ENCODE measurements at regions not wholly inside any gene's neighbourhood (a gene's known extent, or its start where the extent isn't known, plus 50 kb on each side); places are given as distances from the start of the nearest gene placed in this dataset.

DNA sequence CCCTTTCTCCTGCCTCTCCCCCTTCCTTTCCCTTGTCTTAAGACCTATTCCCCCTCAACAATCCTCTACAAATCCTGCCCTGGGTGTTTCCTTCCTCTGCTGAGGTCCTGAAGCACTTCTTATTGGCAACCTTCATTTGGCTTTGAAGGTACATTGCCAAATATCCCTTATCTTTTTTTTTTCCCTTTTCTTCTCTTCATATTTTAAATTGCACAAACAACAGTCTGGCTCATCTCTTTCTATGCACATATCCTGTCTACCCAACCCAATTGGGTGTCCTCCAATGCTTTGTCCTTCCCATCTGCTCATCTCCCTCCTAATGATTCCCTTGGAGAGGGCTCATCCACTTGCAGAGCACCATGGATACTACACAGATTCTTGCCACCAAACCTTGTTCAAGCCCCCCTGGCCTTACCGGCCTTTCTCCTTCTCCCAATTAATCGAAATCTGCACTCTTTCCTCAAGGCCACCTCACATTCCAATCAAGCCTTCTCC is 537.9 kb upstream of the JARID2 start:
- DNase-seq (ENCODE audit: low read depth in 2 of 2): no peak
- no peak overlapping the region for H3K4me3 ChIP-seq (replicated peaks in 1 of 2; ENCODE audit: low read depth in 2 of 2, low read length in 2 of 2)
- TF ChIP-seq, protein P1, sequence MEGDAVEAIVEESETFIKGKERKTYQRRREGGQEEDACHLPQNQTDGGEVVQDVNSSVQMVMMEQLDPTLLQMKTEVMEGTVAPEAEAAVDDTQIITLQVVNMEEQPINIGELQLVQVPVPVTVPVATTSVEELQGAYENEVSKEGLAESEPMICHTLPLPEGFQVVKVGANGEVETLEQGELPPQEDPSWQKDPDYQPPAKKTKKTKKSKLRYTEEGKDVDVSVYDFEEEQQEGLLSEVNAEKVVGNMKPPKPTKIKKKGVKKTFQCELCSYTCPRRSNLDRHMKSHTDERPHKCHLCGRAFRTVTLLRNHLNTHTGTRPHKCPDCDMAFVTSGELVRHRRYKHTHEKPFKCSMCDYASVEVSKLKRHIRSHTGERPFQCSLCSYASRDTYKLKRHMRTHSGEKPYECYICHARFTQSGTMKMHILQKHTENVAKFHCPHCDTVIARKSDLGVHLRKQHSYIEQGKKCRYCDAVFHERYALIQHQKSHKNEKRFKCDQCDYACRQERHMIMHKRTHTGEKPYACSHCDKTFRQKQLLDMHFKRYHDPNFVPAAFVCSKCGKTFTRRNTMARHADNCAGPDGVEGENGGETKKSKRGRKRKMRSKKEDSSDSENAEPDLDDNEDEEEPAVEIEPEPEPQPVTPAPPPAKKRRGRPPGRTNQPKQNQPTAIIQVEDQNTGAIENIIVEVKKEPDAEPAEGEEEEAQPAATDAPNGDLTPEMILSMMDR (IDR thresholded peaks at IDR 0.05; ENCODE audit: low read depth, low read length): no peak

DNA sequence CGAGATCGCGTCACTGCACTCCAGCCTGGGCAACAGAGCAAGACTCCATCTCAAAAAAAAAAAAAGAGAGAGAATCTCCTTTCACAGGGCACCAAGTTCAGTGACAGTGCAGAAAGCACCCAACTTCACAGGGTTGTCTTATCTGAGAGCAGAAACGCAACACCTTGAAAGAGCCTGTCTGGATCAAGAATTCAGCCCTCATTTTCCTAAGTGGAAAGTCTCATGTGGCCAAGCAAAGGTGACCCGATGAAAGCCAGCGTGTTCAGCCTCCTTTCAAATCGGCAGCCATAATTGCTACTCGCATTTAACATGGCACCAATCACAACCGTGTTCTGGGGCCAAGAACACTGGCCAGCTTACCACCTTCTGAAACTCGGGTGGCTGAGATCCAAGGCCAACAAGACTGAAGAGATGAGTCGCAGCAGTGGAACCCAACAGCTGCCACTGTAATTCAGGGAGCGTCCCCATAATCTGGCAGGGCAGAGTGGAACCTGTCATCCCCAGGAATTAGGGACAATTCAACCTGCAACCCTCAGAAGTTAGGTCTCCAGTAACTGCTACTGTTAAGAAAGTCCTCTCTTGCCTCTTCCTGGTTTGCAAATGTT is 536.7 kb upstream of the JARID2 start:
- H3K4me3 ChIP-seq (replicated peaks in 1 of 2; ENCODE audit: low read depth in 2 of 2, low read length in 2 of 2): no peak overlapping the region
- TF ChIP-seq, protein P1 (IDR thresholded peaks at IDR 0.05; ENCODE audit: low read depth, low read length): no peak
- DNase-seq (ENCODE audit: low read depth in 2 of 2): peak in 1 of 2 donors; percentile 49

DNA sequence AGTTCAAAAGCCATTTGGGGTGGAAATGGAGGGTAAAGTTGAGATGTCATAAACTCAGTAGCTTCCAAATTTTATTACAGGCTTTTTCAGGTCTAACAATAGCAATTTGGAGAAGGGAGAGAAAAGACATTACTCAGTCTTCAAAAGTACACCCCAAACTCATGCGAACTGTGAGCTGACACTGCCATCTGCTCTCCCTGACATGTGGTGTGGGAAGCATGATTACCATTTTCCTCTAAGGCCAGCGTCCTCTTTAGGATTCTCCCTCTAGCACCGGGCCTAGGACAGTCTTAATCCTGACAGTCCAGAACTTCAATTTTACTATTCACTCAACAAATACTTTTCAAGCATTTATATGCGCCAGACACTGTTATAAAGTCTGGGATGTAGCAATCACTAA is 536.0 kb upstream of the JARID2 start:
- TF ChIP-seq, protein P1 (IDR thresholded peaks at IDR 0.05; ENCODE audit: low read depth, low read length): no peak
- H3K4me3 ChIP-seq (replicated peaks in 1 of 2; ENCODE audit: low read depth in 2 of 2, low read length in 2 of 2): no peak overlapping the region

DNA sequence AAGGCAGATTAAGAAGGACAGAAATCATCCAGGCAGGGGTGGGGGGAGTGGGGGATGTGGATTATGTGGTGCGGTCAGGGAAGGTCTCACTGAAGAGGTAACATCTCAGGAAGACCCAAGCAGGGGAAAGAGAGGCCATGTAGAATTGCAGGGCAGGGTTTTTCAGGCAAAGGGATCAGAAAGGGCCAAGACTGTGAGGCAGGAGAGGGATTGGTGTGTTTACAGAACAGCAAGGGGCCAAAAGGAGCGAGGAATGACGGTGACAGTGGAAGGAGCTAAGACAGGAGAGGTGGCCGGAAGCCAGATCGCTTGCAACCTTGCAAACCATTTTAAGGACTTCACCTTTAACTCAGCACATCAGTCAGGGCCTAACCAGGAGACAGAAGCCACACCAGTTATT is 535.4 kb upstream of the JARID2 start:
- no peak for DNase-seq (ENCODE audit: low read depth in 2 of 2)
- H3K4me3 ChIP-seq (replicated peaks in 1 of 2; ENCODE audit: low read depth in 2 of 2, low read length in 2 of 2): no peak overlapping the region
- TF ChIP-seq, protein P1 (IDR thresholded peaks at IDR 0.05; ENCODE audit: low read depth, low read length): no peak

More for the DNA sequence above, 536.0 kb upstream of the JARID2 start:
- no peak for DNase-seq (ENCODE audit: low read depth in 2 of 2)

DNA sequence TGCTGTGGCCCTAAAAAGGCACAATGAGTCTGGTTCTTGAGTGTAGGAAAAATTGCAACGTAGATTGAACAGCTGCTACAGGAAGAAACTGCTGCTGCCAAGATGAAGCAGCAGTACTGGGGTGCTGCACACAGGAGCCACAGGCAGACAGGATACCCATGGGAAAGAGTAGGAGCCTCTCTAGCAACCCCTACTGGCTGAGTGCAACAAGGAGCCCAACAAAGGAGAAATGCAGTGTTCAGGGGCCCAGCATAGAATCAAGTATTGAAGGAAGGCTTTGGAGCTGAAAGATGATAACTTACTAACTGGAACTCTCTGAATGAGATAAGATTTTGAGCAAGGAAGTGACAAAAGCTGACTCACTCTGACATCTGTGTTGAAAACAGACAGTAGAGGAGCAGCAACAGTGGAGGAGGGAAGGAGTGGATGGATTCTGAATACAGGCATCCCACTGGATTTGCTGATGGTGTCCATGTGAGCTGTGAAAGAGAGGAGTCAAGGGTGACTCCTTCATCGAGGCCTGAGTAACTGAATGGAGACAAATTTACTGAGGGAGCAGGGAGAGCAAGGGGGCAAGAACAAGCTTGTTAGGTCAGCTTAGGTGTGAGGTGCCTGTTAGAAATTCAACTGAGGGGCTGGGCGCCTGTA is 534.7 kb upstream of the JARID2 start:
- H3K4me3 ChIP-seq (replicated peaks in 1 of 2; ENCODE audit: low read depth in 2 of 2, low read length in 2 of 2): no peak overlapping the region
- TF ChIP-seq, protein P1 (IDR thresholded peaks at IDR 0.05; ENCODE audit: low read depth, low read length): peak; percentile 86
- peak; percentile 86 to 93 for DNase-seq (ENCODE audit: low read depth in 2 of 2)

DNA sequence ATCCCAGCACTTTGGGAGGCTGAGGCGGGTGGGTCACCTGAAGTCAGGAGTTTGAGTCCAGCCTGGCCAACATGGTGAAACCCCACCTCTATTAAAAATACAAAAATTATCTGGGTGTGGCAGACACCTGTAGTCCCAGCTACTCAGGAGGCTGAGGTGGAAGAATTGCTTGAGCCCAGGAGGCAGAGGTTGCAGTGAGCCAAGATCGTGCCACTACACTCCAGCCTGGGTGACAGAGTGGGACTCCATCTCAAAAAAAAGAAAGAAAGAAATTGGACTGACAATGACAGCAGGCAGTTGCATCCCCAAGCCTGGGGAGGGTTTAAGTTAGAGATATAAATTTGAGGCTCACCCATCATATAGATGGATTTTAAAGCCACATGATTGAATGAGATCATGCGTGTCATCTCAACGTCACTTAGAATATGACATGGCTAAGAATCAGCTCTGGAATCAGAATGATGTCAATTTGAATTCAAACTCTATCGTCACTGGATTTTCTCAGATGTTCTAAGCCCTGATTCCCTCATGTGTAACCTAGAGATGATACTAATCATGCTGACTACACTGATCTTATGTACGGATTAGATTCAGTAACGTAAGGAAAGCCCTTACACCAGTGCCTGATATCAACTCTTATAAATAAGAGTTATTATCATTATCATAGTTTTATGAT is 534.0 kb upstream of the JARID2 start:
- no peak overlapping the region for H3K4me3 ChIP-seq (replicated peaks in 1 of 2; ENCODE audit: low read depth in 2 of 2, low read length in 2 of 2)
- no peak for DNase-seq (ENCODE audit: low read depth in 2 of 2)
- TF ChIP-seq, protein P1 (IDR thresholded peaks at IDR 0.05; ENCODE audit: low read depth, low read length): no peak
